IgD-negative memory B cell (primary cell): ENCODE measurements at regions not wholly inside any gene's neighbourhood (a gene's known extent, or its start where the extent isn't known, plus 50 kb on each side); places are given as distances from the start of the nearest gene placed in this dataset.
"Not testable (repeated sequence)": the region's sequence is repeated elsewhere in the genome, so short reads cannot be mapped to it uniquely, and the experiment has no call there.

Source experiments
- H3K27ac Mint-ChIP-seq, 3 donors: one replicate each; pipeline ENCODE4 v1.8.0; 2020 to 2022; ENCODE audit warnings: mild to moderate bottlenecking in 3 of 3, mixed read lengths in 3 of 3, moderate library complexity in 1 of 3
- H3K27me3 Mint-ChIP-seq: one replicate; pipeline ENCODE4 v1.8.0; 2021; ENCODE audit warnings: mixed read lengths
- H3K36me3 Mint-ChIP-seq: one replicate; pipeline ENCODE4 v1.8.0; 2020; ENCODE audit warnings: mild to moderate bottlenecking, mixed read lengths
- H3K4me1 Mint-ChIP-seq, 3 donors: one replicate each; pipeline ENCODE4 v1.8.0; 2020 to 2022; ENCODE audit warnings: mixed read lengths in 3 of 3, mild to moderate bottlenecking in 1 of 3
- H3K4me3 Mint-ChIP-seq, 4 donors: one replicate each; pipeline ENCODE4 v1.8.0; 2020 to 2022; ENCODE audit warnings: mild to moderate bottlenecking in 4 of 4, mixed read lengths in 4 of 4, moderate library complexity in 3 of 4
- H3K9me3 Mint-ChIP-seq, 3 donors: one replicate each; pipeline ENCODE4 v1.8.0; 2020 to 2021; ENCODE audit warnings: mixed read lengths in 3 of 3, mild to moderate bottlenecking in 1 of 3

DNA sequence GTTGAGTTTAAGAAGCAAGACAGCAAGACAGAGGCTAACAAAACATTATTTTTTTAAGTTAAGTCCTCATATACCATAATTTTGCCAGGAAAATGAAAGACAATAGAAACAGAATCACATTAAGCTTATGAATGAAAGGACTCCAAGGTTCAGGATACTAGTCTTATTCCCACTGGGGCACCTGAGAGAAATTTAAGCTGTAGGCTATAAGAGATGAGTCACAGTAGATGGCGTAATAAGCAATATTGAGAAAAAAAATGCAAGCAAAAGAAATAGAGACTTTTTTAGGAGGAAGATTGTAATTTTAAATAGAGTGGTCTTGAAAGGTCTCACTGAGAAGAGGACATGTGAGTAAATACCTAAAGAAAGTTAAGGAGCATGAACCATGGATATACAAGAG is 57.1 kb upstream of the KIF2B start:
- peaks cover 0 to 11% (median 6%) of the 10 kb centered on the region in 3 donors for H3K9me3 Mint-ChIP-seq
- H3K36me3 Mint-ChIP-seq = peaks cover 3% of the 10 kb centered on the region
- no peak overlapping the region for H3K27ac Mint-ChIP-seq
- H3K4me3 Mint-ChIP-seq = no peak overlapping the region
- H3K4me1 Mint-ChIP-seq = no peaks in the 10 kb centered on the region
- H3K27me3 Mint-ChIP-seq = no peaks in the 10 kb centered on the region

DNA sequence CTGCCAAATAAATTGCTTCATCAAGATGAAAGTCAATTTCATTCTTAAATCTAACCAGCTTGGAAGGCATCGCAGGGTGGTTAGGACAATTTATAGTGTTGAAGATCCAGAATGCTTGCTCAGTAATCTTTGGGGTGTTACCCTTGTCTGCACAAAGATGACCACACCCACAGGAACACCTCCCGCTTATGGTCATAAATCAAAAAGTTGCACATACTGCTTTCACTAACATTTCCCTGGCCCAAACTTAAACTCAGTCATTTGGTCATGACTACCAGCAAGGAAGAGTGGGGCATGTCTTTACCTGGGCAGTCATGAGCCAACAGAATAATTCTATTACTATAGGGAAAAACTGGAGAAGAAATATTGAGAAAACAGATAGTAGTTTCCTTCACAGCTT is 57.6 kb upstream of the KIF2B start:
- H3K9me3 Mint-ChIP-seq = peaks cover 0 to 11% (median 6%) of the 10 kb centered on the region in 3 donors
- no peaks in the 10 kb centered on the region for H3K27me3 Mint-ChIP-seq
- peaks cover 3% of the 10 kb centered on the region for H3K36me3 Mint-ChIP-seq
- H3K27ac Mint-ChIP-seq = no peak overlapping the region
- H3K4me3 Mint-ChIP-seq = no peak overlapping the region
- no peaks in the 10 kb centered on the region for H3K4me1 Mint-ChIP-seq

DNA sequence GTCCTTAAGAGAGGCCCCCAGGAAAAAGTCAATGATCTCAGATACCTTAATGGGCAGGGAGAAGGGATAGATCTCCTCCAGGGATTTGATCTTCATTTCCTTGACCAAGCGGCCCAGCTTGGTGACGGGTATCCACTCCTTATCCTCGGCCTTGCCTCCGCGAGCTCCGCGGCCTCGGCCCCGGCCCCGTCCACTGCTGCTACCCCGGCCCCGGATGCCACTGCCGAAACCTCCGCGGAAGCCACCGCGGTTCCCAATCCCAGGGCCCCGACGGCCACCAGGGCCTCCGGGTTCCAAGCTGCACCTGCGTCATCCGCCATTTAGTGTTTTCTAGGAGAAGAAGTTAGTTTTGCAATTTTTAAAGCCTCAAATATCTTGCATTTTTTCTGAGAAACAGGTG is 65.2 kb upstream of the KIF2B start:
- H3K4me3 Mint-ChIP-seq = no peak overlapping the region
- no peaks in the 10 kb centered on the region for H3K4me1 Mint-ChIP-seq
- peaks cover 0 to 2% (median 0%) of the 10 kb centered on the region in 3 donors for H3K9me3 Mint-ChIP-seq
- no peak overlapping the region for H3K27ac Mint-ChIP-seq
- H3K36me3 Mint-ChIP-seq = no peaks in the 10 kb centered on the region
- H3K27me3 Mint-ChIP-seq = no peaks in the 10 kb centered on the region

DNA sequence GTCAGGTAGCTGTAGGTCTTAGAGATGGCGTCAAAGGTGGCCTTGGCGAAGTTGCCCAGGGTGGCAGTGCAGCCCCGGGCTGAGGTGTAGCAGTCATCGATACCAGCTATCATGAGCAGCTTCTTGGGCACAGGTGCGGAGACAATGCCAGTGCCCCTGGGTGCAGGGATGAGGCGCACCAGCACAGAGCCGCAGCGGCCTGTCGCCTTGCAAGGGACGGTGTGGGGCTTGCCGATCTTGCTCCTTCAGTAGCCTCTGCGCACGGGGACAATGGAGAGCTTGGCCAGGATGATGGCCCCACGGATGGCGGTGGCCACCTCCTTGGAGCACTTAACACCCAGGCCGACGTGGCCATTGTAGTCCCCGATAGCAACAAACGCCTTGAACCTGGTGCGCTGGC is 65.6 kb upstream of the KIF2B start:
- not testable (repeated sequence) for H3K4me3 Mint-ChIP-seq, H3K4me1 Mint-ChIP-seq, H3K27me3 Mint-ChIP-seq, H3K27ac Mint-ChIP-seq, H3K9me3 Mint-ChIP-seq, H3K36me3 Mint-ChIP-seq

DNA sequence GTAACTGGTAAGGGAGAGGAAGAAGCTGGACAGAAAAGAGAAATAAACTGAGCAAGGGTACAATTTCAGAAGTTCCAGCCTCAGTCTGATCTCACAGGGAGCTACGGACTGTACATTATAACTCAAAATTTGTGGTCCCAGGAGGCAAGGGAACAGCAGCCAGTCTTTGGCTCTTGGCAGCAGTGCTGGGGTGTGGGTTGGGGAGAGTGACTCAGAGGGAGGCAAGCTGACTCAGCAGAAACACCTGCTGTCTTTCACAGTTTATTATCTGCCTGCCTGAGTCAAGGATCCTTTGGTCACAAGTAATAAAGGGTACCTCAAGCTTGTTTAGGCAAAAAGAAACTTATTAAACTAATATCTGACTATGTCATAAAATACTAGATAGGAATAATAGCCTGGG is 73.5 kb upstream of the KIF2B start:
- H3K27me3 Mint-ChIP-seq = no peaks in the 10 kb centered on the region
- peaks cover 2 to 9% (median 3%) of the 10 kb centered on the region in 3 donors for H3K9me3 Mint-ChIP-seq
- H3K36me3 Mint-ChIP-seq = no peaks in the 10 kb centered on the region
- H3K4me1 Mint-ChIP-seq = no peaks in the 10 kb centered on the region
- H3K4me3 Mint-ChIP-seq = no peak overlapping the region
- H3K27ac Mint-ChIP-seq = no peak overlapping the region

DNA sequence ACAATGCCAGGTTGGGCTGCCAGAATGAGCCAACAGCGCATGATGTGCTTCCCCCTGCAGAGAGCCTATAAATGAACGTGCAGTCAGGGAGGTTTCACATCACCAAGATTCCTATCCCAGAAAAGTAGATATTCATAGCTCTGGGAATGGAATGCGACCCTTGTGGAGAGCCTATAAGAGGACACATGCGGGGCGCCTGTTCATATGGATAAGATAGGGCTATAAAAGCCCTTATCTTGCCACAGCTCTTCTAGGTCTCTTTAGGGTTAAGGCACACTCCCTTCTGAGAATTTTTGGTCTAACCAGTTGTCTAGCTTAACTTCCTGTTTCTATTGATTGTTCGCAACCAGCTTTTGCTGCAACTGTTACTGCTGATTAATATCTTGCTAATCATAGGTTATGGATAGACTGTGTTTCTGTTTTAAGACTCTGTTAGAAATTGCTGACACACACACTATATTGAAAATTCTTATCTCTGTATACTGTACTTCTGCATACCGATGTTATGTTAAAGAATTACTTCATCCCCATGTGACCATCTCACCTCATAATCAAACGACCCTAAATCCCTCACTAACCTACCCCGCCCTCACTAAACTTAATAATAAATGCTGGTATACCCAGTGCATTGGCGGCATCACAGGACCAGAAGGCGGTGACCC is 74.4 kb upstream of the KIF2B start:
- H3K27me3 Mint-ChIP-seq, H3K4me3 Mint-ChIP-seq, H3K27ac Mint-ChIP-seq, H3K36me3 Mint-ChIP-seq, H3K9me3 Mint-ChIP-seq, H3K4me1 Mint-ChIP-seq: not testable (repeated sequence)

DNA sequence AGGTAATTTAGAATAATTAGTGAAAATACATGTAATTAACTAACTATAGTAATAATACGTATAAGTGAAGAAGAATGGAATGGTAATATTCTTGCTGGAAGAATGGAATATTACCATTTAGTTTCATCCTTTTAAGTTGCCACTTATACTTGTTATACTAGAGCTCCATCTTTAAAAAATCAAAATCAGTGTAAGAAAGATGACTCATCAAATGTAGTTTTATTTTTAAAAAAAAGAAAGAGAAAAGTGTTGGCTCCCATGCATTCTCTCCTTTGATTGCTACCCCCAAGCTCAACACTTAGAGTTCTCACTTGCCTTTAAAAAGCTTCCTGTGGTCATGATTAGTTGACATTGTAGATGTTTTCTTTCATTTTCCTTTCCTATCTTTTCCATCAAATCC is 82.4 kb upstream of the KIF2B start:
- Mint-ChIP-seq H3K9me3 (peaks cover 0 to 6% (median 5%) of the 10 kb centered on the region in 3 donors), H3K36me3 (no peaks in the 10 kb centered on the region), H3K27ac (no peak overlapping the region), H3K4me3 (no peak overlapping the region), H3K4me1 (no peaks in the 10 kb centered on the region), H3K27me3 (no peaks in the 10 kb centered on the region)

DNA sequence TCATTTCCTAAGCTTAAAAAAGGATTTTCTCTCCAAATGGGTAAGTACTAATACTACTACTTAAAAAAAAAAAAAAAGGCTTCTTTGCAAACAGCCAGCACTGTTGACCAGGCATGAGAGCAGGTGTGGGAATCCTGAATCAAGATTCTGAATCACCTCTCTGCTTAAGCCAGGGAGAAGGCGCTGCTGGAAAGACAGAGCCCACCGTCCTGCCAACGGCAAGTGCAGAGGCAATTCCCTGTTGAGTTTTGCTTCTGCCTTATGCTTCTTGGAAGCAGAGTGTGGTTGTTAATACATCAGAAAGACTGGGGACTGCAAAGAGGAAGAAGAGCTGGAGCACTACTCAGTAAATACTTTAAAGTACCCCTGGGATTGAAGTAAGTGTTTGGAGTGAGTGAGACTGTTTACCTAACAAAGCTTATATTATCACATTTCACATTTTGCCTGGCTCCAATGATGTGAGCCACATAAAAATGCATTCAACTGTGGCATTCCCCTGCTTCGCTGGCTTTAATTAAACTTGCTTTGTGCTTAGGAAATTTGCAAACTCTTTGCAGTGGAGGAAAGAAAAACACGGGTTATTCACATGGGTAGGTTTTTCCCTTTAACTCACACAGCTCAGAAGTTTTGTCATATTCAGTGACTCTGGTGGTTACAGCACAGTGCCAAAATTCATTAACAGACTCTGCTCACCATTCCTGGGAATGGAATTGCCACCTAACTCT is 86.0 kb upstream of the KIF2B start:
- Mint-ChIP-seq H3K27me3 (no peaks in the 10 kb centered on the region), H3K9me3 (peaks cover 2 to 15% (median 4%) of the 10 kb centered on the region in 3 donors), H3K36me3 (no peaks in the 10 kb centered on the region), H3K4me1 (no peaks in the 10 kb centered on the region), H3K27ac (no peak overlapping the region), H3K4me3 (no peak overlapping the region)

DNA sequence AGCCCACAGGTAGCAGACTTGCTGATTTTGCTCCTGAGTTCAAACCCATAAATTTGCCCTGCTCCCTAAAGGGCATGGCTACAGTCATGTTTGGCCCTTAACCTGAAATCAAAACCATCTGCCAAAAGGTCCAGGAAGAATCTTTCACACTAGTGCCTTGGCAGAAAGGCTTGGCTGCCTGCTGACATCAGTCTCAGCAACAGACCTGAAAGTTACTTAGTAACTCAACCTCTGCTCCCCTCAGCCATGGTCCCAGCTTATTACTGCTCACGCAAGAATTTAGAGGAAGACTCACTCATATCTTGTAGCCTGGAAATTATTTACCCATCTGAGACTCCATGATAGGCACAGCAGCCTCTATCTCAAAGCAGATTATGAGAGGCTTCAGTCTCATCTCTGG is 98.0 kb upstream of the KIF2B start:
- peaks cover 3 to 4% (median 3%) of the 10 kb centered on the region in 3 donors for H3K9me3 Mint-ChIP-seq
- H3K36me3 Mint-ChIP-seq = no peaks in the 10 kb centered on the region
- no peak overlapping the region for H3K27ac Mint-ChIP-seq
- H3K27me3 Mint-ChIP-seq = no peaks in the 10 kb centered on the region
- no peak overlapping the region for H3K4me3 Mint-ChIP-seq
- H3K4me1 Mint-ChIP-seq = no peaks in the 10 kb centered on the region

DNA sequence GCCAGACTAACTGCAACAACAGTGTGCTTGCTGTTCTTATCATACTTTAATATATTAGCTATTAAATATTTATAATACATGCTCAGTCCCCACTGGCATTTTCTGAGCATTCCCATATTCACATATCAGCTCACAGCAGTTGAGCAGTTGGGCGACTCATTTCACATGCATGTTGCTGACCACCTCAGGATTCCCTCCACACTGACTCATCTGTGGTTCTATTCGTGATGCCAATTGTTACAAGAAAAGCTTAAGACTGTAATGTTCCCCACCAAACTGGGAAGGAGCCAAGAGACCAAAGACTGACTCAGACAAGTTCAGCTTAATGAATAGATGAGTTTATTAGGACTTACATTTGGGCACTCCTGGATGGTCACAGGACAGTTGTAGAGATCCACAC is 100.3 kb upstream of the KIF2B start:
- H3K4me3 Mint-ChIP-seq = no peak overlapping the region
- H3K4me1 Mint-ChIP-seq = no peaks in the 10 kb centered on the region
- no peaks in the 10 kb centered on the region for H3K36me3 Mint-ChIP-seq
- no peak overlapping the region for H3K27ac Mint-ChIP-seq
- H3K27me3 Mint-ChIP-seq = no peaks in the 10 kb centered on the region
- peaks cover 3 to 10% (median 4%) of the 10 kb centered on the region in 3 donors for H3K9me3 Mint-ChIP-seq

DNA sequence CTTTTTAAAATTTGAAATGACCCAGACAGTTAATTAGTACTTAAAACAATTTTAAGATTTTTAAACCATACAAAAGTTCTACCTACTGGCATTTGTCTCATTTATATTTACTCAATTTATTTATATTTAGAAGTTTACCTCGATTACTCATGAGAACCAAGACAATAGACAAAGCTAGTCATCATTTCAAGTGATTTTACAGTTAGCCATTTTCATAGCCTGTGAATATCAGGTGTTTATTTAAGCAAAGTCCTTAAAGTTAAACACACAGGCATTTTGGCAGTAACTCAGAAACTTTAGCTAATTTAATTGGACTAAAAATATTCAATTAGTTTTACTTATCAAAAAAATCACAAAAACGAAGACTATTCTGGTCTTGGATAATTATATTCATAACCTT is 101.6 kb upstream of the KIF2B start:
- Mint-ChIP-seq H3K4me1 (peaks cover 0 to 2% (median 0%) of the 10 kb centered on the region in 3 donors), H3K27ac (no peak overlapping the region), H3K36me3 (no peaks in the 10 kb centered on the region), H3K27me3 (no peaks in the 10 kb centered on the region), H3K9me3 (peaks cover 3 to 10% (median 5%) of the 10 kb centered on the region in 3 donors), H3K4me3 (no peak overlapping the region)

DNA sequence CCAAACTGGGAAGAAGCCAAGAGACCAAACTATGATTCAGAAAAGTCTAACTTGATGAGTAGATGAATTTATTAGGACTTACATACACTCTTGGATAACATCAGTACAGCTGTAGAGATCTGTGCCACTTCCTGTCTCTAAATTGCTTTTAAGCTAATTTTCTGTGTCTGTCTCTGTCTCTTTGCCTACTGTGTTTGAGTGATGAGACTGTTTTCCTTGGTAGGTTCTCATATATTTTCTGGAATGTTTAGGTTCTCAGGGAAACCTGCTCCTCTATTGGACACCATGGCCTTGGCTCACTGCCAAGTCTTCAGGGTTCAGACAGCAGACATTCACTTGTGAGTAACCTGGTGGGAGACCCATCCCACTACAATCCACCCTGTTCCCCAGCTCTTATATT is 103.5 kb upstream of the KIF2B start:
- Mint-ChIP-seq H3K4me3 (no peak overlapping the region), H3K36me3 (no peaks in the 10 kb centered on the region), H3K4me1 (peaks cover 0 to 2% (median 0%) of the 10 kb centered on the region in 3 donors), H3K27me3 (no peaks in the 10 kb centered on the region), H3K27ac (no peak overlapping the region), H3K9me3 (peaks cover 2 to 10% (median 3%) of the 10 kb centered on the region in 3 donors)

DNA sequence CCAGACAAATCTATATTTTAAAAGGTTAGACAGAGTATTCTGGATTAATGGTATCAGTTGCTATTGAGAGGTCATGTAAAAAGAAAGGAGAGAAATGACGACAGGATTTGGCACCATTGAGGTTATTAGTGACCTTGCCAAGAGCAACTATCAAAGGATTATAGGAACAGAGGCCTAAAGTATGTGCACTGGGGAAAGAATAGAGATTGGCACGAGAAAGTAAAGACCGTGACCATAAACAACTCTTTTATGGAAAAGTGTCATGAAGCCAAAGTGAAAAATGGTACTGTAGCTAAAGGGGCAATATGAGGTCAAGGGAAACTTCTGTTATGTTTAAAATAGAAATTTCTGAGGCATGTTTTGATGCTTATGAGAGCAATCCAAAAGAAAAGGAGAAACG is 115.2 kb upstream of the KIF2B start:
- Mint-ChIP-seq H3K27me3 (no peaks in the 10 kb centered on the region), H3K4me1 (no peaks in the 10 kb centered on the region), H3K9me3 (peaks cover 3 to 7% (median 7%) of the 10 kb centered on the region in 3 donors), H3K36me3 (no peaks in the 10 kb centered on the region), H3K4me3 (no peak overlapping the region), H3K27ac (no peak overlapping the region)

DNA sequence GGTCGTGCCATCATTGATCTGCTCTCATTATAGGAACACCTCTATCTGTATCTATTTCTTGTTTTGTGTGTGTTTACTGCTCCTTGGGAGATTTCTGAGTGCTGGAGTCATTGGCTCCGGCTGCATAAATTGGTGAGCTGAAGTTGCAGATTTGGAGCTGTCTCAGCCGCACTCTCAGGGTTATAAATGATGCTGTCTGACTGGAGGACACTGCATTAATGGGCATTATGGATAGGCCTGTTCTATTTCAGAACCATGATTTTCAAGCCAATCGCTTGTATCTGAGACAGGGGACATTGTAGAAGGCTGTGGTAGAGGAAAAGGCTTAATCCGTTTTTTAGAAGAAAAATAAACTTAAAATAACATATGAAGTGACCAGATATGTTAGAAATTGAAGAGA is 126.4 kb upstream of the KIF2B start:
- peaks cover 2 to 7% (median 2%) of the 10 kb centered on the region in 3 donors for H3K9me3 Mint-ChIP-seq
- no peaks in the 10 kb centered on the region for H3K27me3 Mint-ChIP-seq
- H3K4me3 Mint-ChIP-seq = no peak overlapping the region
- H3K4me1 Mint-ChIP-seq = no peaks in the 10 kb centered on the region
- no peak overlapping the region for H3K27ac Mint-ChIP-seq
- H3K36me3 Mint-ChIP-seq = no peaks in the 10 kb centered on the region

DNA sequence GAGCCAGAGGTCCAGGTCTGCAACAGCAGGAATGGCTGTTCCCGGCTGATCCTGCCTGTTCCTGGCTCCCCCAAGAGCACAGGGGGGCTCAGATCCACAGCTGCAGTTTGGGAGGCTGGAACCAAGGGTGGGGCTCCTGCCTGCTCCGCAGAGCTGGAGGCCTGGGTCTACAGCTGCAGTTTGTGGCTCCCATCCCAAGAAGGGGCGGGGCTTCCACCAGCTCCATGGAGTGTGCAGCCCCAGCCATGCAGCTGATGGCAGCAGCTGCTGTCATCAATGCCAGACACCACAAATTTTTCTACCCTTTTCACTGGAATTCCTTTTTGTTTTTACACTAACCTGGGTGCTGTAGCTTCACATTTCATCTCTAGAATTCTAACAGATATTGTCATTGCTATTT is 135.4 kb upstream of the KIF2B start:
- Mint-ChIP-seq H3K27ac (no peak overlapping the region), H3K27me3 (no peaks in the 10 kb centered on the region), H3K4me1 (no peaks in the 10 kb centered on the region), H3K4me3 (no peak overlapping the region), H3K9me3 (peaks cover 9 to 18% (median 18%) of the 10 kb centered on the region in 3 donors), H3K36me3 (no peaks in the 10 kb centered on the region)

DNA sequence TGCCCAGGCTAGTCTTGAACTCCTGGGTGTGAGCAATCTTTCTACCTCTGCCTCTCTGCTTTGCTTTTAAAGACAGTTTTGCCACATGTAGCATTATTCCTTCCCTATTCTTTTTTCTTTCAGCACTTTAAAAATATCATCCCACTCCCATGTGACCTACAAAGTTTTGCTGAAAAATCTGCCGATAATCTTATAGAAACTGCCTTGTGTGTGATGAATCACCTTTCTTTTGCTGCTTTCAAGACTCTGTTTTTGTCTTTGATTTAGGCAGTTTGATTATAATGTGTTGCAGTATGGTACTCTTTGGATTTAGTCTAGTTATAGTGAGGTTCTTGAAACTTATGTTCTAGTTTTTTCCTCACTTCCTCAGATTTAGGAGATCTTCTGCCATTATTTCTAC is 142.0 kb upstream of the KIF2B start:
- H3K9me3 Mint-ChIP-seq = peaks cover 7 to 12% (median 8%) of the 10 kb centered on the region in 3 donors
- no peak overlapping the region for H3K4me3 Mint-ChIP-seq
- H3K4me1 Mint-ChIP-seq = no peaks in the 10 kb centered on the region

More for the DNA sequence above, 142.0 kb upstream of the KIF2B start:
- Mint-ChIP-seq H3K27me3 (no peaks in the 10 kb centered on the region), H3K36me3 (peaks cover 2% of the 10 kb centered on the region), H3K27ac (no peak overlapping the region)
